ENCODE measurements at regions not wholly inside any gene's neighbourhood (a gene's known extent, or its start where the extent isn't known, plus 50 kb on each side); places are given as distances from the start of the nearest gene placed in this dataset.

DNA sequence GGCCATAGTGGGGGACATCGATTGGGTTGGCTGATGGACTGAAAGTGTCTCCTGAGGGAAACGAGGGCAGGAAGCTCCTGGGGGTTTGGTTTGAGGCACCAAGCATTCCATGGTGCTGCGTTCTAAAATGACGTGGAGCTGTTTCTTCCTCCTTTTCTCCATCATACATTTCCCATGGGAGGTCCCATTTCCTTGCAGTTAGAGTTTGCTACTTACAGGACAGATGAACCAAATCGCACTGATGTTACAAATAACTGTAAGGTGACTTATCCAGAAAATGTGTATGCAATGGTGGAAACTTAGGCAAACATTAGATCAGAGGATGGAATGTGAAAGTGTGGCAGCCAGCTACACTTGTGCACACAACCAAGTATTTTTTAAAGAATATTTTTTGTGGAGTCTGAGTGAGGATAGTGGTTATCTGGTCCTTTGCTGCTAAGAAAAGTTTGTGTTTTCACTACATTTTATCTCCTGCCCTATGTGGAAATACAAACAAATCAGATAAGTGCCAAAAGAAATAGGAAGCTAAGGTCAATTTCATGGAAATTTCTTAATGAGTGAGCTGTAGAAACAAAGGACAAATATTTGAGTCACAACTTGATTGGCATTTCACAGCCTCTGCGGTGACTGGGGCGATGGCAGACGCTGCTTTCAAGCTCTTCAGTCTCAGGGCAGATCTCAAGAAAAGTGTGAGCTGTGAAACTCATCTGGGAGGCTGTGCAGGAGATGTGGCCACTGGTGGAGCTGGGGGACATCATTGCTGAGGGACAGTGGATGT lies 256.2 kb downstream of the TSN start:
- Histone ChIP-seq H3K4me3 (no peak overlapping the region), H2AFZ (replicated peaks) (no peak overlapping the region), H3K79me2 (ENCODE audit: low read depth) (no peaks in the 10 kb centered on the region), H3F3A (ENCODE audit: low read depth) (no peaks in the 10 kb centered on the region), H4K20me1 (ENCODE audit: low read depth) (no peaks in the 10 kb centered on the region), H3K4me2 (no peak overlapping the region), H3K9ac (no peak overlapping the region), H3K36me3 (no peaks in the 10 kb centered on the region), H3K27ac (no peak overlapping the region), H3K27me3 (no peaks in the 10 kb centered on the region), H3K4me1 (peaks cover 15% of the 10 kb centered on the region), H3K9me3 (ENCODE audit: low read depth) (no peaks in the 10 kb centered on the region)
- Mint-ChIP-seq H3K27me3 (ENCODE audit: insufficient read depth, low read depth) (peaks cover 7% of the 10 kb centered on the region), H3K4me1 (peaks cover 31% of the 10 kb centered on the region), H3K36me3 (peaks cover 2% of the 10 kb centered on the region), H3K27ac (no peak overlapping the region), H3K9me3 (peaks cover 6% of the 10 kb centered on the region), H3K4me3 (no peak overlapping the region)
- no peak for TF ChIP-seq EZH2phosphoT487 (IDR thresholded peaks at IDR 0.05)
- TF ChIP-seq, protein P1, sequence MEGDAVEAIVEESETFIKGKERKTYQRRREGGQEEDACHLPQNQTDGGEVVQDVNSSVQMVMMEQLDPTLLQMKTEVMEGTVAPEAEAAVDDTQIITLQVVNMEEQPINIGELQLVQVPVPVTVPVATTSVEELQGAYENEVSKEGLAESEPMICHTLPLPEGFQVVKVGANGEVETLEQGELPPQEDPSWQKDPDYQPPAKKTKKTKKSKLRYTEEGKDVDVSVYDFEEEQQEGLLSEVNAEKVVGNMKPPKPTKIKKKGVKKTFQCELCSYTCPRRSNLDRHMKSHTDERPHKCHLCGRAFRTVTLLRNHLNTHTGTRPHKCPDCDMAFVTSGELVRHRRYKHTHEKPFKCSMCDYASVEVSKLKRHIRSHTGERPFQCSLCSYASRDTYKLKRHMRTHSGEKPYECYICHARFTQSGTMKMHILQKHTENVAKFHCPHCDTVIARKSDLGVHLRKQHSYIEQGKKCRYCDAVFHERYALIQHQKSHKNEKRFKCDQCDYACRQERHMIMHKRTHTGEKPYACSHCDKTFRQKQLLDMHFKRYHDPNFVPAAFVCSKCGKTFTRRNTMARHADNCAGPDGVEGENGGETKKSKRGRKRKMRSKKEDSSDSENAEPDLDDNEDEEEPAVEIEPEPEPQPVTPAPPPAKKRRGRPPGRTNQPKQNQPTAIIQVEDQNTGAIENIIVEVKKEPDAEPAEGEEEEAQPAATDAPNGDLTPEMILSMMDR (IDR thresholded peaks at IDR 0.05), result no peak
- no peak for TF ChIP-seq EZH2 (IDR thresholded peaks at IDR 0.05)
- no peak for DNase-seq (ENCODE audit: low spot score)

DNA sequence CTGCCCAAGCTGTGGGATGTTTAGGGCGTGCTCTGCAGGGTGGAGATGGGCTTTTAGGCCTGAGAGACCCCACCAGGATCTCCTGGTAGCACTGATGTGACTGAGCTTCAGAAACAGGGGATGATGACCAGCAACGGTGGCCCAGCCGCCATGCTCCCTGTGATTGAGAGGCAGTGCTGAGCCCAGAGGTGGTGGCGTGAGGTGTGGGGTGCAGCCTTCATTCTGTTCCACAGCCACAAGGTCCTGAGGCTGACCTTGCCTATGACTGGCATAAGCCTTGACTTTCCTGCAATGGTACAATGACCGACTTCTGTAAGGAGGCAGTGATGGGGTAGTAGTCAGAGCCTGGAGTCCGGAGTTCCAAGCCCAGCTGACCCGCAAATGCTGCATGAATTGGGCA lies 263.3 kb downstream of the TSN start:
- Histone ChIP-seq H3K9ac (no peak overlapping the region), H3K9me3 (ENCODE audit: low read depth) (no peaks in the 10 kb centered on the region), H3K36me3 (no peaks in the 10 kb centered on the region), H3K79me2 (ENCODE audit: low read depth) (no peaks in the 10 kb centered on the region), H4K20me1 (ENCODE audit: low read depth) (no peaks in the 10 kb centered on the region), H3K4me2 (no peak overlapping the region), H3F3A (ENCODE audit: low read depth) (no peaks in the 10 kb centered on the region), H3K4me1 (peaks cover 5% of the 10 kb centered on the region), H2AFZ (replicated peaks) (no peak overlapping the region), H3K4me3 (no peak overlapping the region), H3K27me3 (no peaks in the 10 kb centered on the region), H3K27ac (no peak overlapping the region)
- peaks cover 2% of the 10 kb centered on the region for H3K27me3 Mint-ChIP-seq (ENCODE audit: insufficient read depth, low read depth)
- H3K36me3 Mint-ChIP-seq, result peaks cover 2% of the 10 kb centered on the region
- DNase-seq (ENCODE audit: low spot score), result no peak
- no peak overlapping the region for H3K27ac Mint-ChIP-seq
- peaks cover 13% of the 10 kb centered on the region for H3K4me1 Mint-ChIP-seq
- TF ChIP-seq, protein P1 (IDR thresholded peaks at IDR 0.05), result no peak
- TF ChIP-seq EZH2phosphoT487 (IDR thresholded peaks at IDR 0.05), result no peak
- peaks cover 6% of the 10 kb centered on the region for H3K9me3 Mint-ChIP-seq
- no peak overlapping the region for H3K4me3 Mint-ChIP-seq

DNA sequence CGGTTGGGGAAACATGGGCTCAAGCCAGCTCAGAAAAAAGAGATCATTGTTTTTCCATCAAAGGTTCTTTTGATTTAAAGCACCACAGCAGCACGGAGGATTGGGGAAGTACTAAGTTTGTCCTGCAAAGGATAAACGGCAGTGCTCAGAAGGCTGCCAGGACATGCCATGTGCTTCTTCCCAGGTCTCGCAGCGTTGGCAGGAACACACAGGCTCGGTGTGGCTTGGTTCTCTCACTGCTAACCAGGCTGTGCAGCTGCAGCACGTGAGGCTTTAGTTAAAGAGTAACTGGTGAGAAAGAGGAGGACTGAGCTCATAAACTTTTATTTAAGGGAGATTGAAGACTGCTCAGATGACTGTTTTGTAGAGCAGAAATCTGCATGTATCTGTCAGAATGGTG lies 264.3 kb downstream of the TSN start:
- Mint-ChIP-seq H3K36me3 (peaks cover 2% of the 10 kb centered on the region), H3K4me1 (peaks cover 13% of the 10 kb centered on the region), H3K27ac (no peak overlapping the region), H3K9me3 (peaks cover 6% of the 10 kb centered on the region), H3K4me3 (no peak overlapping the region), H3K27me3 (ENCODE audit: insufficient read depth, low read depth) (peaks cover 2% of the 10 kb centered on the region)
- H2AFZ ChIP-seq (replicated peaks), result peak overlapping the region; percentile 79
- H3K4me2 ChIP-seq, result no peak overlapping the region
- H3K4me1 ChIP-seq, result peaks cover 5% of the 10 kb centered on the region
- TF ChIP-seq, protein P1 (IDR thresholded peaks at IDR 0.05), result no peak
- no peak for TF ChIP-seq EZH2phosphoT487 (IDR thresholded peaks at IDR 0.05)
- no peak for TF ChIP-seq EZH2 (IDR thresholded peaks at IDR 0.05)
- no peaks in the 10 kb centered on the region for H3K9me3 ChIP-seq (ENCODE audit: low read depth)
- H3K27me3 ChIP-seq, result no peaks in the 10 kb centered on the region
- no peaks in the 10 kb centered on the region for H4K20me1 ChIP-seq (ENCODE audit: low read depth)
- H3K36me3 ChIP-seq, result no peaks in the 10 kb centered on the region
- no peaks in the 10 kb centered on the region for H3K79me2 ChIP-seq (ENCODE audit: low read depth)
- H3K4me3 ChIP-seq, result no peak overlapping the region
- H3K9ac ChIP-seq, result no peak overlapping the region
- H3F3A ChIP-seq (ENCODE audit: low read depth), result no peaks in the 10 kb centered on the region
- no peak for DNase-seq (ENCODE audit: low spot score)
- no peak overlapping the region for H3K27ac ChIP-seq

All from neural progenitor cell (in vitro differentiated cells).